GM10266 (cell line): ENCODE measurements at regions not wholly inside any gene's neighbourhood (a gene's known extent, or its start where the extent isn't known, plus 50 kb on each side); places are given as distances from the start of the nearest gene placed in this dataset.

ENCODE experiments used
- DNase-seq: peaks from one replicate; pipeline ENCODE4 v3.0.0; 2012; ENCODE audit errors: extremely low spot score
- CTCF ChIP-seq: IDR thresholded peaks from 2 replicates; pipeline ENCODE4 v1.5.1; 2012; ENCODE audit warnings: mild to moderate bottlenecking, low read depth; ENCODE audit not compliant: control insufficient read depth, insufficient read depth; ENCODE audit errors: missing control alignments

- no peak for TF ChIP-seq CTCF
- DNase-seq, result no peak
Measured at GRCh38 chr10:14468023-14468441, 137.3 kb upstream of the FRMD4A start.

GRCh38 chr10:14466257-14466656, 135.5 kb upstream of the FRMD4A start:
- no peak for TF ChIP-seq CTCF
- no peak for DNase-seq

GRCh38 chr10:14460447-14460846, 129.7 kb upstream of the FRMD4A start:
- TF ChIP-seq CTCF, result no peak
- no peak for DNase-seq

- DNase-seq, result no peak
- TF ChIP-seq CTCF, result no peak
Measured at GRCh38 chr10:14459665-14460064, 128.9 kb upstream of the FRMD4A start.

GRCh38 chr10:14456870-14457266, 126.1 kb upstream of the FRMD4A start:
- TF ChIP-seq CTCF, result no peak
- no peak for DNase-seq

GRCh38 chr10:14456218-14456869, 125.6 kb upstream of the FRMD4A start:
- no peak for TF ChIP-seq CTCF
- no peak for DNase-seq

- no peak for DNase-seq
- no peak for TF ChIP-seq CTCF
Measured at GRCh38 chr10:14454629-14455028, 123.9 kb upstream of the FRMD4A start.
